Head of caudate nucleus (tissue), 42 donors: ENCODE measurements at regions not wholly inside any gene's neighbourhood (a gene's known extent, or its start where the extent isn't known, plus 50 kb on each side); places are given as distances from the start of the nearest gene placed in this dataset.
"Not testable (repeated sequence)": the region's sequence is repeated elsewhere in the genome, so short reads cannot be mapped to it uniquely, and the experiment has no call there.

Experiments used
- DNase-seq, 42 donors: peaks; one replicate each; pipeline versions ENCODE4 v3.0.0 to v3.0.0-alpha.2; 2020 to 2021; ENCODE audit warnings: mixed read lengths in 7 of 42
- intact Hi-C: fragments of 100-400 bp; cut with DNase I; formaldehyde crosslinking; loops from one replicate; pipeline ENCODE4 v1.15.0; 2022

GRCh38 chr10:35797187-35797586 lies 155.1 kb upstream of the FZD8 start:
- no peak for DNase-seq
- intact Hi-C loops = no loop called here

GRCh38 chr10:35795131-35795824 lies 153.2 kb upstream of the FZD8 start:
- intact Hi-C loops = no loop called here
- no peak for DNase-seq

- intact Hi-C loops = no loop called here
- no peak for DNase-seq
Observed at GRCh38 chr10:35794703-35795102, 152.6 kb upstream of the FZD8 start.

GRCh38 chr10:35792291-35792690 lies 150.2 kb upstream of the FZD8 start:
- no peak for DNase-seq
- intact Hi-C loops = no loop called here

GRCh38 chr10:35789996-35790395 lies 147.9 kb upstream of the FZD8 start:
- DNase-seq = no peak
- intact Hi-C loops = no loop called here

- peak in 1 of 42 donors; percentile 25 for DNase-seq
- intact Hi-C loops = no loop called here
Observed at GRCh38 chr10:35784751-35785150, 142.7 kb upstream of the FZD8 start.

GRCh38 chr10:35783305-35783838 lies 141.3 kb upstream of the FZD8 start:
- DNase-seq = peak in 4 of 42 donors; percentile 6 to 26 (median 14)
- intact Hi-C loops = no loop called here

- no peak for DNase-seq
- intact Hi-C loops = no loop called here
Observed at GRCh38 chr10:35781643-35782035, 139.5 kb upstream of the FZD8 start.

GRCh38 chr10:35780970-35781642 lies 139.0 kb upstream of the FZD8 start:
- intact Hi-C loops = no loop called here
- no peak for DNase-seq

- peak in 10 of 42 donors; percentile 13 to 41 (median 23) for DNase-seq
- intact Hi-C loops = no loop called here
Observed at GRCh38 chr10:35778306-35778705, 136.2 kb upstream of the FZD8 start.

- intact Hi-C loops, DNase-seq: not testable (repeated sequence)
Observed at GRCh38 chr10:35776557-35776956, 134.5 kb upstream of the FZD8 start.

GRCh38 chr10:35774109-35774508 lies 132.0 kb upstream of the FZD8 start:
- intact Hi-C loops = no loop called here

GRCh38 chr10:35770817-35771355 lies 128.8 kb upstream of the FZD8 start:
- intact Hi-C loops = no loop called here
- DNase-seq = no peak

More at GRCh38 chr10:35774109-35774508, 132.0 kb upstream of the FZD8 start:
- DNase-seq = no peak

GRCh38 chr10:35769795-35770194 lies 127.7 kb upstream of the FZD8 start:
- intact Hi-C loops = no loop called here

GRCh38 chr10:35768731-35769130 lies 126.6 kb upstream of the FZD8 start:
- intact Hi-C loops = no loop called here
- no peak for DNase-seq

More at GRCh38 chr10:35769795-35770194, 127.7 kb upstream of the FZD8 start:
- no peak for DNase-seq

GRCh38 chr10:35768011-35768410 lies 125.9 kb upstream of the FZD8 start:
- intact Hi-C loops = no loop called here
- DNase-seq = no peak

- no peak for DNase-seq
- intact Hi-C loops = no loop called here
Observed at GRCh38 chr10:35765996-35766395, 123.9 kb upstream of the FZD8 start.

GRCh38 chr10:35765066-35765527 lies 123.0 kb upstream of the FZD8 start:
- intact Hi-C loops = no loop called here
- DNase-seq = peak in 26 of 42 donors; percentile 4 to 52 (median 14)

- intact Hi-C loops = no loop called here
- DNase-seq = no peak
Observed at GRCh38 chr10:35762311-35763030, 120.4 kb upstream of the FZD8 start.
